ENCODE measurements at regions not wholly inside any gene's neighbourhood (a gene's known extent, or its start where the extent isn't known, plus 50 kb on each side); places are given as distances from the start of the nearest gene placed in this dataset.

- H3K4me1 ChIP-seq (ENCODE audit: control insufficient read depth, insufficient read depth, low read length), result peaks cover 6% of the 10 kb centered on the region; the same call in 1 of the 2 replicates
- no peak overlapping the region for H3K4me3 ChIP-seq (ENCODE audit: low read depth, low read length)
- H3K9ac ChIP-seq (ENCODE audit: low read depth, low read length), result no peak overlapping the region
- no peak overlapping the region for H3K27ac ChIP-seq (ENCODE audit: low read depth, low read length)
- H3K36me3 ChIP-seq (ENCODE audit: control insufficient read depth, insufficient read depth, low read length), result no peaks in the 10 kb centered on the region
- H3K9me3 ChIP-seq (ENCODE audit: control insufficient read depth, insufficient read depth, low read length), result no peaks in the 10 kb centered on the region
- H3K27me3 ChIP-seq (ENCODE audit: control insufficient read depth, insufficient read depth, low read length), result peaks cover 54% of the 10 kb centered on the region
These were observed 166.3 kb downstream of the TBXT start for GRCh38 chr6:166001359-166001758.

- H3K36me3 ChIP-seq (ENCODE audit: control insufficient read depth, insufficient read depth, low read length), result no peaks in the 10 kb centered on the region
- H3K9ac ChIP-seq (ENCODE audit: low read depth, low read length), result no peak overlapping the region
- no peak overlapping the region for H3K4me3 ChIP-seq (ENCODE audit: low read depth, low read length)
- peaks cover 2% of the 10 kb centered on the region; the same call in 1 of the 2 replicates for H3K4me1 ChIP-seq (ENCODE audit: control insufficient read depth, insufficient read depth, low read length)
- no peak overlapping the region for H3K27ac ChIP-seq (ENCODE audit: low read depth, low read length)
- H3K27me3 ChIP-seq (ENCODE audit: control insufficient read depth, insufficient read depth, low read length), result peaks cover 44% of the 10 kb centered on the region
- no peaks in the 10 kb centered on the region for H3K9me3 ChIP-seq (ENCODE audit: control insufficient read depth, insufficient read depth, low read length)
These were observed 168.4 kb downstream of the TBXT start for GRCh38 chr6:165999279-165999678.

- H3K4me1 ChIP-seq (ENCODE audit: control insufficient read depth, insufficient read depth, low read length), result no peaks in the 10 kb centered on the region
These were observed 169.6 kb downstream of the TBXT start for GRCh38 chr6:165998072-165998471.

GRCh38 chr6:165991341-165991740 is 176.3 kb downstream of the TBXT start:
- Histone ChIP-seq H3K9ac (ENCODE audit: low read depth, low read length) (no peak overlapping the region), H3K27me3 (ENCODE audit: control insufficient read depth, insufficient read depth, low read length) (peaks cover 82% of the 10 kb centered on the region), H3K27ac (ENCODE audit: low read depth, low read length) (no peak overlapping the region), H3K9me3 (ENCODE audit: control insufficient read depth, insufficient read depth, low read length) (no peaks in the 10 kb centered on the region), H3K36me3 (ENCODE audit: control insufficient read depth, insufficient read depth, low read length) (no peaks in the 10 kb centered on the region), H3K4me1 (ENCODE audit: control insufficient read depth, insufficient read depth, low read length) (peaks cover 7% of the 10 kb centered on the region; the same call in 1 of the 2 replicates), H3K4me3 (ENCODE audit: low read depth, low read length) (no peak overlapping the region)

More at GRCh38 chr6:165998072-165998471, 169.6 kb downstream of the TBXT start:
- H3K27me3 ChIP-seq (ENCODE audit: control insufficient read depth, insufficient read depth, low read length), result peaks cover 37% of the 10 kb centered on the region
- H3K27ac ChIP-seq (ENCODE audit: low read depth, low read length), result no peak overlapping the region
- H3K9ac ChIP-seq (ENCODE audit: low read depth, low read length), result no peak overlapping the region
- no peak overlapping the region for H3K4me3 ChIP-seq (ENCODE audit: low read depth, low read length)
- no peaks in the 10 kb centered on the region for H3K9me3 ChIP-seq (ENCODE audit: control insufficient read depth, insufficient read depth, low read length)
- H3K36me3 ChIP-seq (ENCODE audit: control insufficient read depth, insufficient read depth, low read length), result no peaks in the 10 kb centered on the region

- Histone ChIP-seq H3K36me3 (ENCODE audit: control insufficient read depth, insufficient read depth, low read length) (no peaks in the 10 kb centered on the region), H3K27ac (ENCODE audit: low read depth, low read length) (no peak overlapping the region), H3K4me1 (ENCODE audit: control insufficient read depth, insufficient read depth, low read length) (peaks cover 7% of the 10 kb centered on the region; the same call in 1 of the 2 replicates), H3K27me3 (ENCODE audit: control insufficient read depth, insufficient read depth, low read length) (peaks cover 92% of the 10 kb centered on the region), H3K9ac (ENCODE audit: low read depth, low read length) (no peak overlapping the region), H3K4me3 (ENCODE audit: low read depth, low read length) (no peak overlapping the region), H3K9me3 (ENCODE audit: control insufficient read depth, insufficient read depth, low read length) (no peaks in the 10 kb centered on the region)
These were observed 177.4 kb downstream of the TBXT start for GRCh38 chr6:165990216-165990615.

- peaks cover 7% of the 10 kb centered on the region; the same call in 1 of the 2 replicates for H3K4me1 ChIP-seq (ENCODE audit: control insufficient read depth, insufficient read depth, low read length)
- H3K27ac ChIP-seq (ENCODE audit: low read depth, low read length), result no peak overlapping the region
- peaks cover 94% of the 10 kb centered on the region for H3K27me3 ChIP-seq (ENCODE audit: control insufficient read depth, insufficient read depth, low read length)
- peak overlapping the region; percentile 60 for H3K4me3 ChIP-seq (ENCODE audit: low read depth, low read length)
- H3K9ac ChIP-seq (ENCODE audit: low read depth, low read length), result no peak overlapping the region
- H3K36me3 ChIP-seq (ENCODE audit: control insufficient read depth, insufficient read depth, low read length), result no peaks in the 10 kb centered on the region
- H3K9me3 ChIP-seq (ENCODE audit: control insufficient read depth, insufficient read depth, low read length), result no peaks in the 10 kb centered on the region
These were observed 178.7 kb downstream of the TBXT start for GRCh38 chr6:165988757-165989456.

GRCh38 chr6:165988302-165988756 is 179.3 kb downstream of the TBXT start:
- peak overlapping the region; percentile 60 for H3K4me3 ChIP-seq (ENCODE audit: low read depth, low read length)

GRCh38 chr6:165987483-165988301 is 180.0 kb downstream of the TBXT start:
- H3K9ac ChIP-seq (ENCODE audit: low read depth, low read length), result no peak overlapping the region

More at GRCh38 chr6:165988302-165988756, 179.3 kb downstream of the TBXT start:
- Histone ChIP-seq H3K36me3 (ENCODE audit: control insufficient read depth, insufficient read depth, low read length) (no peaks in the 10 kb centered on the region), H3K4me1 (ENCODE audit: control insufficient read depth, insufficient read depth, low read length) (peaks cover 7% of the 10 kb centered on the region; the same call in 1 of the 2 replicates), H3K9ac (ENCODE audit: low read depth, low read length) (no peak overlapping the region), H3K27me3 (ENCODE audit: control insufficient read depth, insufficient read depth, low read length) (peaks cover 99% of the 10 kb centered on the region), H3K9me3 (ENCODE audit: control insufficient read depth, insufficient read depth, low read length) (no peaks in the 10 kb centered on the region), H3K27ac (ENCODE audit: low read depth, low read length) (no peak overlapping the region)

GRCh38 chr6:165986914-165987482 is 180.7 kb downstream of the TBXT start:
- Histone ChIP-seq H3K27ac (ENCODE audit: low read depth, low read length) (no peak overlapping the region), H3K9me3 (ENCODE audit: control insufficient read depth, insufficient read depth, low read length) (no peaks in the 10 kb centered on the region), H3K36me3 (ENCODE audit: control insufficient read depth, insufficient read depth, low read length) (no peaks in the 10 kb centered on the region), H3K27me3 (ENCODE audit: control insufficient read depth, insufficient read depth, low read length) (peaks cover 100% of the 10 kb centered on the region), H3K4me1 (ENCODE audit: control insufficient read depth, insufficient read depth, low read length) (peaks cover 7% of the 10 kb centered on the region; the same call in 1 of the 2 replicates), H3K9ac (ENCODE audit: low read depth, low read length) (no peak overlapping the region), H3K4me3 (ENCODE audit: low read depth, low read length) (peak overlapping the region; percentile 60)

More at GRCh38 chr6:165987483-165988301, 180.0 kb downstream of the TBXT start:
- Histone ChIP-seq H3K36me3 (ENCODE audit: control insufficient read depth, insufficient read depth, low read length) (no peaks in the 10 kb centered on the region), H3K27me3 (ENCODE audit: control insufficient read depth, insufficient read depth, low read length) (peaks cover 100% of the 10 kb centered on the region), H3K27ac (ENCODE audit: low read depth, low read length) (no peak overlapping the region), H3K4me1 (ENCODE audit: control insufficient read depth, insufficient read depth, low read length) (peaks cover 7% of the 10 kb centered on the region; the same call in 1 of the 2 replicates), H3K9me3 (ENCODE audit: control insufficient read depth, insufficient read depth, low read length) (no peaks in the 10 kb centered on the region), H3K4me3 (ENCODE audit: low read depth, low read length) (peak overlapping the region; percentile 60)

- no peak overlapping the region for H3K9ac ChIP-seq (ENCODE audit: low read depth, low read length)
- H3K27ac ChIP-seq (ENCODE audit: low read depth, low read length), result no peak overlapping the region
- no peaks in the 10 kb centered on the region for H3K36me3 ChIP-seq (ENCODE audit: control insufficient read depth, insufficient read depth, low read length)
- no peaks in the 10 kb centered on the region for H3K9me3 ChIP-seq (ENCODE audit: control insufficient read depth, insufficient read depth, low read length)
- H3K4me3 ChIP-seq (ENCODE audit: low read depth, low read length), result peak overlapping the region; percentile 60
- peaks cover 95% of the 10 kb centered on the region for H3K27me3 ChIP-seq (ENCODE audit: control insufficient read depth, insufficient read depth, low read length)
- peaks cover 11% of the 10 kb centered on the region; the same call in 1 of the 2 replicates for H3K4me1 ChIP-seq (ENCODE audit: control insufficient read depth, insufficient read depth, low read length)
These were observed 181.2 kb downstream of the TBXT start for GRCh38 chr6:165986311-165986913.
